ENCODE measurements at regions not wholly inside any gene's neighbourhood (a gene's known extent, or its start where the extent isn't known, plus 50 kb on each side); places are given as distances from the start of the nearest gene placed in this dataset.

GRCh38 chr11:93253111-93253510 is 55.3 kb upstream of the SLC36A4 start:
- DNase-seq (no peak), ATAC-seq (no peak)
- intact Hi-C loops (cut with DNase I), result no loop called here
- 85 to 95% (median 89%) methylated on average over 1 of the region's 1 CpG for WGBS, 4 donors
- TF ChIP-seq CTCF (IDR thresholded peaks at IDR 0.05) (no peak), POLR2A (IDR thresholded peaks at IDR 0.05) (no peak)
- H3K4me1 ChIP-seq, result no peaks in the 10 kb centered on the region
- no peak overlapping the region for H3K4me3 ChIP-seq
- H3K27ac ChIP-seq, result no peak overlapping the region
- H3K36me3 ChIP-seq, result no peaks in the 10 kb centered on the region
- peaks cover 0 to 2% (median 0%) of the 10 kb centered on the region in 12 donors for H3K9me3 ChIP-seq
- H3K27me3 ChIP-seq, result no peaks in the 10 kb centered on the region

- Histone ChIP-seq H3K27me3 (no peaks in the 10 kb centered on the region), H3K4me1 (no peaks in the 10 kb centered on the region), H3K9me3 (peaks cover 0 to 10% (median 3%) of the 10 kb centered on the region in 12 donors), H3K36me3 (no peaks in the 10 kb centered on the region), H3K4me3 (no peak overlapping the region), H3K27ac (no peak overlapping the region)
- intact Hi-C loops (cut with DNase I), result no loop called here
- TF ChIP-seq CTCF (IDR thresholded peaks at IDR 0.05) (no peak), POLR2A (IDR thresholded peaks at IDR 0.05) (no peak)
- DNase-seq (no peak), ATAC-seq (no peak)
These were observed 58.8 kb upstream of the SLC36A4 start for GRCh38 chr11:93256623-93257022.

DNA sequence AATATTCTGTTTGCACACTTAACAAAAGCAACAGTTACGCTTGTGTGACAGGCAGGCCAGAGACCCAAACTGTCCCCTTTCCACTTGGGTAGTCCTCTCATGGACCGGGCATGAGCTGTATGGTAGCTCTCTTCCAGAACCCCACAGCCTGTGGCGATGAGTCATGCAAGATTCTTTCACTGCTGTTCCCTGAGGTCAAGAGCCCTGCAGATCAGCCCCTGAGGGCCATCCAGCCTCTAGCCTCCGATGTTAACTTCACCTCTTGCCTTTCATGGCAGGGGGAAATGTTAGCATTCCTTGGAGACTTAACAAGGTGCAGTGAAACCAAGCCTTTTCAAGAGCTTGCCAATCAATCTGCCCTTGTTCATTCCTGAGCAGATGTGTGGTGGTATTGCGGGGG is 63.2 kb upstream of the DEUP1 start:
- H3K4me3 ChIP-seq, result no peak overlapping the region
- no peaks in the 10 kb centered on the region for H3K4me1 ChIP-seq
- intact Hi-C loops (cut with DNase I), result no loop called here
- H3K27ac ChIP-seq, result no peak overlapping the region
- no peaks in the 10 kb centered on the region for H3K36me3 ChIP-seq
- ATAC-seq (no peak), DNase-seq (no peak)
- H3K27me3 ChIP-seq, result no peaks in the 10 kb centered on the region
- peaks cover 0 to 4% (median 0%) of the 10 kb centered on the region in 12 donors for H3K9me3 ChIP-seq
- TF ChIP-seq CTCF (IDR thresholded peaks at IDR 0.05), result no peak
- TF ChIP-seq POLR2A (IDR thresholded peaks at IDR 0.05), result no peak
- 83 to 88% (median 86%) methylated on average over 5 of the region's 5 CpGs for WGBS, 4 donors

GRCh38 chr11:93268287-93269040 is 62.1 kb upstream of the DEUP1 start:
- no peak overlapping the region for H3K27ac ChIP-seq
- ATAC-seq, result no peak
- intact Hi-C loops (cut with DNase I), result no loop called here
- H3K4me1 ChIP-seq, result no peaks in the 10 kb centered on the region
- H3K27me3 ChIP-seq, result no peaks in the 10 kb centered on the region
- no peaks in the 10 kb centered on the region for H3K36me3 ChIP-seq
- TF ChIP-seq POLR2A (IDR thresholded peaks at IDR 0.05) (no peak), CTCF (IDR thresholded peaks at IDR 0.05) (no peak)
- no peak for DNase-seq
- no peak overlapping the region for H3K4me3 ChIP-seq
- 72 to 82% (median 73%) methylated on average over 6 of the region's 6 CpGs for WGBS, 4 donors
- H3K9me3 ChIP-seq, result peaks cover 0 to 4% (median 0%) of the 10 kb centered on the region in 12 donors
